GM12878 (cell line): ENCODE measurements at regions not wholly inside any gene's neighbourhood (a gene's known extent, or its start where the extent isn't known, plus 50 kb on each side); places are given as distances from the start of the nearest gene placed in this dataset.

Experiments
- ATAC-seq: fragments of 200-7000 bp; cut with Tn5 transposase; 3 replicates; pipeline ENCODE4 v1.9.1; 2020; ENCODE audit warnings: mild to moderate bottlenecking, moderate library complexity
- BruUV-seq: library from RNA; stranded (reverse); fragments of 400-500 nt; replicated peaks from 2 replicates; lab custom pipeline; 2021; lab: Mats Ljungman, UMichigan
- CTCF ChIA-PET: fragments of 300-600 bp; sonication (Branson Sonifier 250); formaldehyde crosslinking; extraction: SDS; loops from one replicate; lab custom pipeline; 2021; ENCODE audit warnings: inconsistent platforms; lab: Yijun Ruan, JAX
- POLR2A ChIA-PET: fragments of 350-600 bp; formaldehyde crosslinking; extraction: SDS; loops from one replicate; lab custom pipeline; 2021; ENCODE audit warnings: inconsistent platforms; lab: Charles Lee
- RAD21 ChIA-PET: fragments of 300-600 bp; sonication (Branson Sonifier 250); formaldehyde crosslinking; loops from one replicate; lab custom pipeline; 2023; ENCODE audit warnings: antibody characterized with exemption; ENCODE audit not compliant: unreplicated experiment; lab: Charles Lee
- SMC1A ChIA-PET: fragments of 300-600 bp; sonication (Branson Sonifier 250); formaldehyde crosslinking; loops from one replicate; lab custom pipeline; 2023; ENCODE audit not compliant: unreplicated experiment, uncharacterized antibody; lab: Charles Lee
- DNase-seq: peaks from one replicate; pipeline ENCODE4 v3.0.0-alpha.2; 2011; ENCODE audit warnings: low read depth, low spot score
- FAIRE-seq: peaks from 3 replicates; lab custom pipeline; 2011; peaks lifted over from hg19 to GRCh38; lab: Jason Lieb, UNC
- H2AFZ ChIP-seq: 2 replicates; pipeline ENCODE4 v1.6.0; 2011; ENCODE audit warnings: low read depth, low read length, control low read depth; ENCODE audit not compliant: control insufficient read depth
- H3K27ac ChIP-seq: 2 replicates; pipeline ENCODE4 v1.5.1; 2011; ENCODE audit warnings: control low read depth; ENCODE audit not compliant: control insufficient read depth, insufficient read depth
- H3K27me3 ChIP-seq, 2 experiments: replicated peaks in 1 of 2; 2 replicates each; pipeline versions ENCODE4 v1.6.0 to v1.6.1; 2011; ENCODE audit warnings: low read length in 1 of 2; ENCODE audit not compliant: control insufficient read depth in 2 of 2, insufficient read depth in 2 of 2
- H3K36me3 ChIP-seq, 2 experiments: 2 replicates each; pipeline ENCODE4 v1.5.1; 2011; ENCODE audit warnings: low read length in 1 of 2; ENCODE audit not compliant: control insufficient read depth in 2 of 2, insufficient read depth in 2 of 2
- H3K4me1 ChIP-seq: 2 replicates; pipeline ENCODE4 v1.6.1; 2011; ENCODE audit warnings: mild to moderate bottlenecking, low read length, moderate library complexity, mixed read lengths; ENCODE audit not compliant: control insufficient read depth, insufficient read depth
- H3K4me2 ChIP-seq: 2 replicates; pipeline ENCODE4 v1.6.0; 2011; ENCODE audit warnings: control low read depth; ENCODE audit not compliant: control insufficient read depth, insufficient read depth
- H3K4me3 ChIP-seq: fragments of 200-600 bp; sonication (generic); 2 replicates; pipeline ENCODE4 v1.5.1; 2016
- H3K79me2 ChIP-seq: 2 replicates; pipeline ENCODE4 v1.6.0; 2011; ENCODE audit warnings: low read length; ENCODE audit not compliant: control insufficient read depth, insufficient read depth
- H3K9ac ChIP-seq: 2 replicates; pipeline ENCODE4 v1.8.0; 2011; ENCODE audit warnings: low read length, control low read depth, mixed read lengths; ENCODE audit not compliant: control insufficient read depth, insufficient read depth
- H3K9me3 ChIP-seq: replicated peaks from 3 replicates; pipeline ENCODE4 v1.5.1; 2011; ENCODE audit warnings: mild to moderate bottlenecking, low read length; ENCODE audit not compliant: control insufficient read depth, insufficient read depth
- H4K20me1 ChIP-seq: 2 replicates; pipeline ENCODE4 v1.6.0; 2011; ENCODE audit not compliant: control insufficient read depth, insufficient read depth
- EZH2 ChIP-seq: IDR thresholded peaks from 2 replicates; pipeline ENCODE4 v1.6.1; 2012; ENCODE audit warnings: low read depth, mild to moderate bottlenecking, control low read depth, inconsistent platforms, low read length, borderline replicate concordance; ENCODE audit not compliant: control insufficient read depth
- HCFC1 ChIP-seq: fragments of 150-350 bp; IDR thresholded peaks from 2 replicates; pipeline ENCODE4 v1.6.1; 2014; ENCODE audit warnings: low read length
- MTA3 ChIP-seq: IDR thresholded peaks from 2 replicates; pipeline ENCODE4 v1.6.1; 2012; ENCODE audit warnings: low read length, inconsistent platforms, borderline replicate concordance
- MYC ChIP-seq: IDR thresholded peaks from 2 replicates; pipeline ENCODE4 v1.6.1; 2011; ENCODE audit warnings: mild to moderate bottlenecking, low read length, moderate library complexity, inconsistent platforms; ENCODE audit not compliant: insufficient read depth, insufficient replicate concordance, insufficient read length, severe bottlenecking
- PAX5 ChIP-seq: IDR thresholded peaks from 2 replicates; pipeline ENCODE4 v1.6.1; 2011; ENCODE audit warnings: low read depth, low read length, borderline replicate concordance
- RELA ChIP-seq: fragments of 450-650 bp; IDR thresholded peaks from 2 replicates; pipeline ENCODE4 v1.8.0; 2014; ENCODE audit warnings: borderline replicate concordance; ENCODE audit not compliant: partially characterized antibody
- SMAD1 ChIP-seq: fragments of 450-650 bp; IDR thresholded peaks from 2 replicates; pipeline ENCODE4 v1.6.1; 2018; ENCODE audit warnings: mild to moderate bottlenecking, low read depth; ENCODE audit not compliant: partially characterized antibody
- TBL1XR1 ChIP-seq: IDR thresholded peaks from 2 replicates; pipeline ENCODE4 v1.6.1; 2012; ENCODE audit warnings: low read depth, low read length, improper control_type of control experiment
- ZBTB11 ChIP-seq: fragments of 450-650 bp; formaldehyde crosslinking; IDR thresholded peaks from 2 replicates; pipeline ENCODE4 v1.5.0; 2022; ENCODE audit warnings: mild to moderate bottlenecking, missing genetic modification characterization
- ZNF687 ChIP-seq: fragments of 450-650 bp; IDR thresholded peaks from 2 replicates; pipeline ENCODE4 v1.6.1; 2017; ENCODE audit warnings: mild to moderate bottlenecking, moderate library complexity
- WGBS: methylation state at CpG from one replicate; pipeline ENCODE4 v1.1.6; 2016; ENCODE audit warnings: low lambda C conversion rate; ENCODE audit not compliant: insufficient replicate concordance, insufficient coverage; ENCODE audit errors: missing lambda C conversion rate; 5-methylcytosine and 5-hydroxymethylcytosine counted together
- in situ Hi-C: fragments of 300-500 bp; cut with MboI; formaldehyde crosslinking; loops from 9 replicates; pipeline ENCODE4 v1.14.3; 2018; ENCODE audit warnings: mixed read lengths
- intact Hi-C: fragments of 100-400 bp; cut with micrococcal nuclease; formaldehyde crosslinking; loops from one replicate; pipeline ENCODE4 v1.14.2; 2022; ENCODE audit not compliant: unreplicated experiment
- TF ChIP-seq, protein P1 (sequence below): fragments of 450-650 bp; IDR thresholded peaks from 2 replicates; pipeline ENCODE4 v1.6.1; 2018; ENCODE audit warnings: mild to moderate bottlenecking, low read depth, moderate library complexity; ENCODE audit not compliant: partially characterized antibody

- ChIA-PET SMC1A (no interaction called here), CTCF (no interaction called here), RAD21 (no interaction called here), POLR2A (no interaction called here)
- H3K27me3 ChIP-seq, result no peaks in the 10 kb centered on the region
- H3K27ac ChIP-seq, result no peak overlapping the region
- H4K20me1 ChIP-seq, result no peaks in the 10 kb centered on the region
- H3K4me3 ChIP-seq, result no peak overlapping the region
- ATAC-seq, result no peak
- no peak overlapping the region for H3K9ac ChIP-seq
- 6% methylated on average over 2 of the region's 2 CpGs for WGBS
- H3K36me3 ChIP-seq, result no peaks in the 10 kb centered on the region
- H3K4me2 ChIP-seq, result no peak overlapping the region
- no peak overlapping the region for H2AFZ ChIP-seq
- H3K9me3 ChIP-seq, result no peaks in the 10 kb centered on the region
- in situ Hi-C loops (no loop called here), intact Hi-C loops (no loop called here)
- H3K4me1 ChIP-seq, result no peaks in the 10 kb centered on the region
- no TSS peak for BruUV-seq
- DNase-seq, result no peak
- no peak for FAIRE-seq
- no peaks in the 10 kb centered on the region for H3K79me2 ChIP-seq
- no peak for TF ChIP-seq SMAD1
- TF ChIP-seq HCFC1, result no peak
- no peak for TF ChIP-seq ZNF687
- TF ChIP-seq ZBTB11 (CRISPR knock-in tag), result no peak
- TF ChIP-seq MYC, result no peak
- no peak for TF ChIP-seq PAX5
- no peak for TF ChIP-seq TBL1XR1
- TF ChIP-seq RELA, result no peak
- no peak for TF ChIP-seq EZH2
- TF ChIP-seq, protein P1, sequence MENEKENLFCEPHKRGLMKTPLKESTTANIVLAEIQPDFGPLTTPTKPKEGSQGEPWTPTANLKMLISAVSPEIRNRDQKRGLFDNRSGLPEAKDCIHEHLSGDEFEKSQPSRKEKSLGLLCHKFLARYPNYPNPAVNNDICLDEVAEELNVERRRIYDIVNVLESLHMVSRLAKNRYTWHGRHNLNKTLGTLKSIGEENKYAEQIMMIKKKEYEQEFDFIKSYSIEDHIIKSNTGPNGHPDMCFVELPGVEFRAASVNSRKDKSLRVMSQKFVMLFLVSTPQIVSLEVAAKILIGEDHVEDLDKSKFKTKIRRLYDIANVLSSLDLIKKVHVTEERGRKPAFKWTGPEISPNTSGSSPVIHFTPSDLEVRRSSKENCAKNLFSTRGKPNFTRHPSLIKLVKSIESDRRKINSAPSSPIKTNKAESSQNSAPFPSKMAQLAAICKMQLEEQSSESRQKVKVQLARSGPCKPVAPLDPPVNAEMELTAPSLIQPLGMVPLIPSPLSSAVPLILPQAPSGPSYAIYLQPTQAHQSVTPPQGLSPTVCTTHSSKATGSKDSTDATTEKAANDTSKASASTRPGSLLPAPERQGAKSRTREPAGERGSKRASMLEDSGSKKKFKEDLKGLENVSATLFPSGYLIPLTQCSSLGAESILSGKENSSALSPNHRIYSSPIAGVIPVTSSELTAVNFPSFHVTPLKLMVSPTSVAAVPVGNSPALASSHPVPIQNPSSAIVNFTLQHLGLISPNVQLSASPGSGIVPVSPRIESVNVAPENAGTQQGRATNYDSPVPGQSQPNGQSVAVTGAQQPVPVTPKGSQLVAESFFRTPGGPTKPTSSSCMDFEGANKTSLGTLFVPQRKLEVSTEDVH, result no peak
- no peak for TF ChIP-seq MTA3
Observed at GRCh38 chr9:26574256-26574655, 318.3 kb downstream of the CAAP1 start.
